ENCODE measurements at regions not wholly inside any gene's neighbourhood (a gene's known extent, or its start where the extent isn't known, plus 50 kb on each side); places are given as distances from the start of the nearest gene placed in this dataset.

DNA sequence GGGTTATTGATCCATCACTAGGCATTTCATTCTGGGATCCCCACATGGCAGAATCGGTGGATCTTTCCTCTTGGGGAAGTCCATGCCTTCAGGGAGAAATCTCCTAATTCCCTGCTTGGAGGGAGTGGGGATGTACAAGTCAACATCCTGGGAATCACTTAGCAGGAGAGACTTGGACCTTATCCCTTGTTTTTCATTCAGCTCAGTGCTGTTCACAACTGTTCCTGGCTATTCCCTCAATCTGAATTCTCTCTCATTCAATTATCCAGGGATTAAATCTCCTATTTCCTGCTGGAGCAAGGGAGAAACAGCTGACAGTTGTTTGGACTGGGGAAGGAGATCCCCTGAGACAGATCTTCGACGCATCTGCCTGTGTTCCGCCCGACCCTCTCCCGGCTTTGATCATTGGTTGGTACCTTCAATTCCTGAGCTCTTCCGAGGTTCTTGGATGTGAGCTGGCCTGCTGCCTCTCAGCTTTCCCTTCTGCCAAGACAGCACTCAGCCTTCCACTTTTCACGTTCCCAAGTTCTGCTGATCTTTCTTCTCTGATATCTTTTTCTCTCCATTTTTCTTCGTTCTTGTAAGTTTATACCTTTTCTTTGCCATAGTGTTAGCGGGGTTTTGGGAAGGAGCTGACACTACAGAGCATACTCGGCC lies 115.4 kb upstream of the GNAO1 start:
- H3K4me3 ChIP-seq (ENCODE audit: low read depth, low read length) = no peak overlapping the region
- TF ChIP-seq, protein P1, sequence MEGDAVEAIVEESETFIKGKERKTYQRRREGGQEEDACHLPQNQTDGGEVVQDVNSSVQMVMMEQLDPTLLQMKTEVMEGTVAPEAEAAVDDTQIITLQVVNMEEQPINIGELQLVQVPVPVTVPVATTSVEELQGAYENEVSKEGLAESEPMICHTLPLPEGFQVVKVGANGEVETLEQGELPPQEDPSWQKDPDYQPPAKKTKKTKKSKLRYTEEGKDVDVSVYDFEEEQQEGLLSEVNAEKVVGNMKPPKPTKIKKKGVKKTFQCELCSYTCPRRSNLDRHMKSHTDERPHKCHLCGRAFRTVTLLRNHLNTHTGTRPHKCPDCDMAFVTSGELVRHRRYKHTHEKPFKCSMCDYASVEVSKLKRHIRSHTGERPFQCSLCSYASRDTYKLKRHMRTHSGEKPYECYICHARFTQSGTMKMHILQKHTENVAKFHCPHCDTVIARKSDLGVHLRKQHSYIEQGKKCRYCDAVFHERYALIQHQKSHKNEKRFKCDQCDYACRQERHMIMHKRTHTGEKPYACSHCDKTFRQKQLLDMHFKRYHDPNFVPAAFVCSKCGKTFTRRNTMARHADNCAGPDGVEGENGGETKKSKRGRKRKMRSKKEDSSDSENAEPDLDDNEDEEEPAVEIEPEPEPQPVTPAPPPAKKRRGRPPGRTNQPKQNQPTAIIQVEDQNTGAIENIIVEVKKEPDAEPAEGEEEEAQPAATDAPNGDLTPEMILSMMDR (IDR thresholded peaks at IDR 0.05; ENCODE audit: control insufficient read depth, extremely low read depth, insufficient read depth) = no peak
- no peak for DNase-seq (ENCODE audit: low read depth)

DNA sequence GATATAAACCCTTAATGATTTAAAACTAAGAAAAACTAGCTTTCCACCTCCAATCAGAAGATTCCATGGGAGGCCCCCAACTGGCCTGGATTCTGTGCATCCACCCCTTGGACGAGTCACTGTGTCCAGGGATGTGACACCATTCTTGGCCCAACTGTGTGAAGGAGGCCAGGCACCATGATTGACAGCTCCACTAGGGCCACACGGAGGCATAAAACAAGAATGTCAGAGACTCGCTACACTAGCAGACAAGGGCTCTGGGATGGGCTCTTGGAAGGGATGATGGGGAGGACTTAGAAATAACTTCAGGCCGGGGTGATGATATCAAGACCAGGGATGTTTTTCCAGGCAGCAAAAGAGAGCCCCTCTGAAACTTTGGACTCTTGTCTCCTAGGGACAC lies 117.8 kb upstream of the GNAO1 start:
- no peak for DNase-seq (ENCODE audit: low read depth)
- no peak overlapping the region for H3K4me3 ChIP-seq (ENCODE audit: low read depth, low read length)

GRCh38 chr16:56072096-56072495 lies 119.2 kb upstream of the GNAO1 start:
- TF ChIP-seq, protein P1 (IDR thresholded peaks at IDR 0.05; ENCODE audit: control insufficient read depth, extremely low read depth, insufficient read depth) = no peak
- no peak overlapping the region for H3K4me3 ChIP-seq (ENCODE audit: low read depth, low read length)
- no peak for DNase-seq (ENCODE audit: low read depth)

More for the DNA sequence above, 117.8 kb upstream of the GNAO1 start:
- TF ChIP-seq, protein P1 (IDR thresholded peaks at IDR 0.05; ENCODE audit: control insufficient read depth, extremely low read depth, insufficient read depth) = no peak

- DNase-seq (ENCODE audit: low read depth) = no peak
- no peak overlapping the region for H3K4me3 ChIP-seq (ENCODE audit: low read depth, low read length)
- TF ChIP-seq, protein P1 (IDR thresholded peaks at IDR 0.05; ENCODE audit: control insufficient read depth, extremely low read depth, insufficient read depth) = no peak
Measured at GRCh38 chr16:56068816-56069215, 122.5 kb upstream of the GNAO1 start.

DNA sequence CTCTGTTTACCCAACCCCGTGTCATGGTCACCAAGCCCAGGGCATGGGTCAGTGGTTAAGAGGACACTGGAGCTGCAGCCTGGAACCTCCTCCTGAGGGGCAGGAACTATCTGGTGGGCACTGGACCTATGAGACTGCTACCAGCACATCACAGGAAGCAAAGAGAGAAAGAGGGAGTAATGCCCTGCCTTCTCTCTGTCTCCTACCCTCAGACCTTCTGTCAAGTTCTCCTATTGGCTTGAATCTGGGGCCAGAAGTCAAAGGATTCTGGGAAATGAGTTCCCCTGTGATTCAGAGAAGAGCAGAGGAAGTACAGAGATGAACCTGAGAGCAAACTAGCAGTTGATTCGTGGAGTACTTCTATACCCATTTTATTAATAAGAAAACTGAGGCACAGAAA lies 123.0 kb upstream of the GNAO1 start:
- DNase-seq (ENCODE audit: low read depth) = no peak
- TF ChIP-seq, protein P1 (IDR thresholded peaks at IDR 0.05; ENCODE audit: control insufficient read depth, extremely low read depth, insufficient read depth) = no peak
- no peak overlapping the region for H3K4me3 ChIP-seq (ENCODE audit: low read depth, low read length)

- H3K4me3 ChIP-seq (ENCODE audit: low read depth, low read length) = no peak overlapping the region
- no peak for DNase-seq (ENCODE audit: low read depth)
- TF ChIP-seq, protein P1 (IDR thresholded peaks at IDR 0.05; ENCODE audit: control insufficient read depth, extremely low read depth, insufficient read depth) = no peak
Measured at GRCh38 chr16:56067406-56067805, 123.9 kb upstream of the GNAO1 start.

DNA sequence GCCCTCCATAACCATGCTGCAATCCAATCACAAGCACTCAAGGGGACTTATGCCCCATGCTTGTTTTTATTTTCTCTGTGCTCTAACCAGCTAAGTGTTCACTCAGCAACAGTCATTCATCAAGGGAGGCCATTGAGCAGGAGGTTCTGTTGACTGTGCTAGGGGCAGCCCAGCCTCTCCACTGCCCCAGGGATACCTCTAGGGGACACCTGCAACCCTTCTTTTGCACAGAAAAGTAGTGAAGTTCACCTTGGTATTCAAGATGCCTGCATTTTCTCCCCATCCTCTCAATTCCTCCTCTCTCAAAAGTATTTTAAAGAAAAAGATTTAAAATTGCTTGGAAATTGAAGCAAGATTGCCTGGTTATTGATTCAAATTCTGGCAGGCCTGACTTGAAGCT lies 124.7 kb upstream of the GNAO1 start:
- DNase-seq (ENCODE audit: low read depth) = no peak
- no peak overlapping the region for H3K4me3 ChIP-seq (ENCODE audit: low read depth, low read length)
- TF ChIP-seq, protein P1 (IDR thresholded peaks at IDR 0.05; ENCODE audit: control insufficient read depth, extremely low read depth, insufficient read depth) = no peak

Measured in LNCaP clone FGC (cell line).